HG03521 (cell line): ENCODE measurements at regions not wholly inside any gene's neighbourhood (a gene's known extent, or its start where the extent isn't known, plus 50 kb on each side); places are given as distances from the start of the nearest gene placed in this dataset.
"Not testable (repeated sequence)": the region's sequence is repeated elsewhere in the genome, so short reads cannot be mapped to it uniquely, and the experiment has no call there.

Source experiments
- ATAC-seq: cut with Tn5 transposase; IDR thresholded peaks from one replicate; pipeline ENCODE4 v1.9.1; 2021; ENCODE audit warnings: mild to moderate bottlenecking, moderate library complexity; ENCODE audit not compliant: unreplicated experiment

DNA sequence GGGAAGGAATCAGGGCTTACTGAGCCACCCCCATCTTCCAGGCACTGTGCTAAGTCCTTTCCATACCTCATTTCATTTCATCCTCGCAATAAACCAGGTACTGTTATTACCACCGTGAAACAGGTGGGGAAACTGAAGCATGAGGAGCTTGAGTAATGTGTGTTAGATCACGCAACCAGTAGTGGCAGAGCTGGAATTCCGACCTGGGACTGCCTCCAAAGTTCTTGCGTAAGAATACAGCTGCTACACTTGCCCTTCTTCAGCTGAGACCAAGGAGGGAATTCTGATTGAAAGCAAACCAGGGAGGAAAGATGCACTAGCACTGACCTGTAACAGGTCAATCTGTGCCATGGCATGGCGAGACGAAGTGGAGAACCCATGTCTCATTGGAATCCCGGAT, 113.4 kb upstream of the MSX2 start:
- ATAC-seq: no peak

DNA sequence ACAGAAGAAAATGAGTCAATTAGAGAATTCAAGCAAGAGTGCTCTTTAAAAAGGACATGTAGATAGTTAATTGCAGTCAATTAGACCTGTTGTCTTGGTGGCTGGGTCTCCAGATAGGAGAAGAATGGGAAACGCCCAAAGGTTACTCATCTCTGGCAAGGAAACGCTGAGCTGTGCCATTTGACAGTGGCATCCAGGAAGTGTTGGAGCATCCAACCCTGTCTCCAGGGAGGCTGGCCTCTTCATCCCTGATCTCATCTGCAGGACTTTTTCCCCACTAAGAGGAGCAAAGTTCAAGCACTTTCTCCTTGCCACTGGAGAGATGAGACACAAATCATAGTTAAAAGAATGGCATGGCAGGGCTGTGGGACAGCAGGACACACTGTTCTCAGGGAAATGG, 111.7 kb upstream of the MSX2 start:
- ATAC-seq: no peak

GRCh38 chr5:174614500-174615135, 109.8 kb upstream of the MSX2 start:
- ATAC-seq: no peak

DNA sequence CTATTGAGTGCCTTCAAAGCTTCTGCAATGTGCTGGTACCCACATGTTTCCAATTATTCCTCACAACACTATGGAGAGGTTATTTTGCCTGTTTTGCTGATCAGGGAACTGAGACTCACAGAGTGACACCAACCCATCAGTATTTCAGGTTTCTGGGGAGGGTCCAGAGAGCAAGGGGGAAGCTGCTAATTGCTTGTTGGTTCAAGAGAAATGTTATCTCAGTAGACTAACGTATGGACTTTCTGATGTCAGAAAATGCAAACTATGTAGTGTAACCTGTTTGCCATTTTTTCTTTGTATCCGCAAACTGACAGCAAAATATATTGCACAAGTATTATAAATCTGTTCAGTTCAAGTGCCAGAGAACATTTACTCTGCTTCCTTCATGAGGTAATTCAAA, 108.3 kb upstream of the MSX2 start:
- ATAC-seq: no peak

- no peak for ATAC-seq
Observed at GRCh38 chr5:174617285-174617684, 107.1 kb upstream of the MSX2 start.

GRCh38 chr5:174617910-174618309, 106.5 kb upstream of the MSX2 start:
- no peak for ATAC-seq

GRCh38 chr5:174618589-174618988, 105.8 kb upstream of the MSX2 start:
- ATAC-seq: no peak

GRCh38 chr5:174622067-174622466, 102.3 kb upstream of the MSX2 start:
- ATAC-seq: no peak

- ATAC-seq: no peak
Observed at GRCh38 chr5:174623018-174623417, 101.4 kb upstream of the MSX2 start.

DNA sequence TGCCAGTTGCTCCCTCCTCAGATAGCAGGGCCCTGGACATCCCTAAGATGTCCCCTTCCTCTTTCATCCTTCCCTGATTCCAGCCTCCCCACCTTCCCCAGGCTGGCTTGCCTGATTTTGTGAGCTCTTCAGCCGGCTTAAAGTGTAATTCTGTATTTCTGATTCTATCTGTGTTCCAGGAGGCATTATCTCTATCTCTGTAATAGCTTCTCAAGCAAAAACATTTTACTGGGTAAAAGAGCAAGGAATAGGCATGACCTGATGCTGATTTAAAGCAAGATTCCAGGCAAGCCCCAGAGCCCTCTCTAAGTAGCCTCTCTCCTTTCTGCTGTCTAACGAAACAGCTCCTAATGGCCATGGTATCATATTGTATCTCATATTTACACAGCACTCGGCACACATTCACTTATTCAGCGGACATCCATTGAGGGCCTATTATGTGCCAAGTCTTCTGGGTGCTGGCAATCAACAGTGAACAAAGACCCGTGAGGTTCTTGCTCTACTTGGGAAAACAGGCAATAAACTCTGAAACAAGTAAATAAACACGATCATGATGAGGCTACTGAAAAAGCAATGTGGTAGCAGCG, 100.9 kb upstream of the MSX2 start:
- no peak for ATAC-seq

GRCh38 chr5:174624733-174625522, 99.5 kb upstream of the MSX2 start:
- ATAC-seq: no peak

GRCh38 chr5:174625591-174626350, 98.6 kb upstream of the MSX2 start:
- ATAC-seq: no peak

DNA sequence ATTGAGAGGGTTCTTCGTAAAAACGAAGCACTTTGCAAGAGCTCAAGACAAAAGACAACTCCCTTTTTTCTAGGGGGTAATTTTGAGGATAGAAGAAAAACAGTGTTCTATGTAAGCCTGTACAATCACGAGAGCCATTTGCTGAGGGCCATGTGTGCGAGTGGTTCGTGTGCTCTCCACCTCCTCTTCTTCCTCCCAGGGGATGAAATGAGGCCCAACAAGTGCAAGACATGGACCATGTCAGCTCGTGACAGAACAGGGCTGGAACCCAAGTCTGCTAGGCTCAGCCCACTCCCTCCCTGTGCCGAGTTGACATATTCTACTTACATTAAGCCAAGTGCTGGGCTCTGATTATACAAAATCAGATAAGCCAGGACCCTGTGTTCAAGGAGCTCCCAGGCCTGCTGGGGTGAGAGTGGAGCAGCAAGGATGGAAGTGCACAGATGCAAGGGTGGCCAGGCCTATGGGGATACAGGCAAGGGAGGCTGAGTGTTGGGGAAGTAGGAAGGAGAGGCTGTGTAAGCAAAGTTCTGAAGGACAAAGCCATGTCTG, 97.9 kb upstream of the MSX2 start:
- ATAC-seq: no peak

DNA sequence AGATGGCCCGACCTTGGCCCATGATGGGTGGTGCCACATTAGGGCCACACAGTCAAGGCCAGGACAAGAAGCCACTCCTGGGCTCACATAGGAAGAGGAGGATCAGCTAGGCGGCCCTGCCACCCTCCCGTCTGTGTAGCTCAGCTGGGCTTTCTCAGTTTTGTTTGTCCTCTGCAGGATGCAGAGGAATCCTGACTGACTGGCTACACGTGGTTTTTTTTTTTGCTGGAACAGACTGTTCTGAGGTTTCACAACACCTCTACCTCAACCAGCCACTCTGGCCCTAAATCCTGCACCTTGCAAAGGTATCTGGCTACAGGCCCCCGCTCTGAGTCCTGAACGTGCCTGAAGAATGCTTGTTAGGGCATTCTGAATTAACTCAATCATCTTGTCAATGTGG, 88.3 kb upstream of the MSX2 start:
- ATAC-seq: no peak

GRCh38 chr5:174642816-174643405, 81.5 kb upstream of the MSX2 start:
- no peak for ATAC-seq

GRCh38 chr5:174644436-174644835, 79.9 kb upstream of the MSX2 start:
- no peak for ATAC-seq

DNA sequence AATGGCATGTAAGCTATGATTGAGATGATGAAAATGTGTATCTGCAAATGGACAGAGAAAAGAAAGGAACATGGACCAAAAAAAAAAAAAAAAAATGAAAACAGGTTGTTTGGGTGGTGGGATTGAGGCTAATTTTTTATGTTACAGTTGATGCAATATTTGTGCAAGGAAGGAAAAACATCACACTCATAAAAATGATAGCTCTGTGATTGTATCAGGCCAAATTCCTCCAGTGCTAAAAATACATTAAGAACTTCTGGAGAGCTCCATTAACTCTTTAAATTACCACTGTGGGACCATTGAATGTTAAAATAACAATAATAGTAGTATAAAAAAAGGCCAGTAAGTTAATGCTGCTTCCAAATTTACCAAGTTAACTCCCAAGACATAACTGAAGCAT, 79.5 kb upstream of the MSX2 start:
- no peak for ATAC-seq

GRCh38 chr5:174645677-174646076, 78.7 kb upstream of the MSX2 start:
- ATAC-seq: no peak

GRCh38 chr5:174648618-174649017, 75.8 kb upstream of the MSX2 start:
- ATAC-seq: not testable (repeated sequence)

DNA sequence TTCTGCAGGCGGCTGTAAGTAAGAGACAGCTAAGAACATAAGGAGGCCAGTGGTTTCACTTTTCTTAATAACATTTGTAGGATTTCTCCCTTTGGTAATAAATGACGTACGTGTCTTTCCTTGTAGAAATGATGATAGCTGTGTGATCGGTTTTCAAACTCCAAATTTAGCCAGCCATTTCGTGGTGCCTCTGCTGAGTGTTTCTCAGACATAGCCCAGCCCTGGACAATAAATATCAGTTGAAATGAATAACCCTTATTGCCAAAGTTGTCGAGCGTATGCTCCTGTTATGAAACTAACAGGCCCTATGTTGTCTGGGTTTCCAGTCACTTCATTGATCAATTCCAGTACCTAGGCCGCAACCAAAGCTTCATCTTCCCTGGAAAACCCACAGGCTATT, 75.0 kb upstream of the MSX2 start:
- ATAC-seq: no peak

- ATAC-seq: no peak
Observed at GRCh38 chr5:174654442-174654841, 69.9 kb upstream of the MSX2 start.
